A549 (cell line): ENCODE measurements at regions not wholly inside any gene's neighbourhood (a gene's known extent, or its start where the extent isn't known, plus 50 kb on each side); places are given as distances from the start of the nearest gene placed in this dataset.

Source experiments
- ATAC-seq, 2 experiments: fragments of 200-7000 bp in 1 of 2; fragments of >200 bp in 1 of 2; cut with Nextera tagmentation in 1 of 2; cut with Tn5 transposase in 1 of 2; 3 replicates each; pipeline versions ENCODE4 v1.8.0 to v1.9.1; 2018 to 2020; ENCODE audit warnings: mild to moderate bottlenecking in 1 of 2, moderate library complexity in 1 of 2
- CTCF ChIA-PET: fragments of 300-600 bp; sonication (Branson Sonifier 250); formaldehyde crosslinking; extraction: SDS; loops from one replicate; lab custom pipeline; 2021; ENCODE audit warnings: antibody characterized with exemption, inconsistent platforms; lab: Yijun Ruan, JAX
- POLR2A ChIA-PET: fragments of 350-600 bp; formaldehyde crosslinking; extraction: SDS; loops from one replicate; lab custom pipeline; 2021; ENCODE audit warnings: antibody characterized with exemption, inconsistent platforms; lab: Yijun Ruan, JAX
- DNase-seq, 2 experiments: peaks; one replicate each; pipeline versions ENCODE4 v3.0.0 to v3.0.0-alpha.2; 2011 to 2016; ENCODE audit warnings: low read depth in 1 of 2, low spot score in 1 of 2
- FAIRE-seq: peaks from 2 replicates; lab custom pipeline; 2011; peaks lifted over from hg19 to GRCh38; lab: Jason Lieb, UNC
- H3K27ac ChIP-seq, 2 experiments: fragments of >200 bp; sonication (Bioruptor Twin); formaldehyde crosslinking; 3 replicates each; pipeline ENCODE4 v1.5.1; 2016 to 2017
- H3K4me1 ChIP-seq: fragments of >200 bp; sonication (Bioruptor Twin); formaldehyde crosslinking; 3 replicates; pipeline ENCODE4 v1.6.1; 2016
- H3K4me2 ChIP-seq: fragments of >200 bp; sonication (Bioruptor Twin); formaldehyde crosslinking; 3 replicates; pipeline ENCODE4 v1.6.1; 2016
- H3K4me3 ChIP-seq: fragments of >200 bp; sonication (Bioruptor Twin); formaldehyde crosslinking; 3 replicates; pipeline ENCODE4 v1.5.1; 2016
- H3K9me3 ChIP-seq: fragments of >200 bp; sonication (Bioruptor Twin); formaldehyde crosslinking; 3 replicates; pipeline ENCODE4 v1.6.1; 2016
- BCL3 ChIP-seq: fragments of >200 bp; sonication (Bioruptor Twin); formaldehyde crosslinking; IDR thresholded peaks from 3 replicates; pipeline ENCODE4 v1.6.1; 2016
- CEBPB ChIP-seq, 2 experiments: fragments of >200 bp in 1 of 2; sonication (Bioruptor Twin) in 1 of 2; formaldehyde crosslinking in 1 of 2; IDR thresholded peaks; 2 replicates each; pipeline ENCODE4 v1.6.1; 2012 to 2016
- CHD2 ChIP-seq: fragments of 150-350 bp; IDR thresholded peaks from 2 replicates; pipeline ENCODE4 v1.6.1; 2014; ENCODE audit warnings: low read length; ENCODE audit not compliant: partially characterized antibody
- CHD4 ChIP-seq: fragments of 200-600 bp; sonication (generic); IDR thresholded peaks from 2 replicates; pipeline ENCODE4 v1.6.1; 2016; ENCODE audit warnings: antibody characterized with exemption, mild to moderate bottlenecking, borderline replicate concordance
- EHF ChIP-seq: fragments of 250-450 bp; sonication (Bioruptor Pico); IDR thresholded peaks from 2 replicates; pipeline ENCODE4 v1.5.0; 2020; ENCODE audit warnings: mild to moderate bottlenecking
- ELK1 ChIP-seq: fragments of 150-350 bp; IDR thresholded peaks from 2 replicates; pipeline ENCODE4 v1.6.1; 2014; ENCODE audit warnings: low read depth, mild to moderate bottlenecking, low read length
- FOSB ChIP-seq: fragments of 250-450 bp; sonication (Bioruptor Pico); IDR thresholded peaks from 2 replicates; pipeline ENCODE4 v1.5.0; 2020; ENCODE audit warnings: mild to moderate bottlenecking, moderate library complexity
- FOSL2 ChIP-seq, 2 experiments: fragments of 450-650 bp in 1 of 2; fragments of >200 bp in 1 of 2; sonication (Bioruptor Twin) in 1 of 2; formaldehyde crosslinking; IDR thresholded peaks; 2 replicates each; pipeline versions ENCODE4 v1.5.0 to v1.6.1; 2016 to 2020; ENCODE audit warnings: mild to moderate bottlenecking in 1 of 2, moderate library complexity in 1 of 2
- FOXS1 ChIP-seq: fragments of 250-450 bp; sonication (Bioruptor Pico); IDR thresholded peaks from 2 replicates; pipeline ENCODE4 v1.5.0; 2020; ENCODE audit warnings: mild to moderate bottlenecking, moderate library complexity
- GATA3 ChIP-seq: IDR thresholded peaks from 2 replicates; pipeline ENCODE4 v1.6.1; 2012; ENCODE audit warnings: borderline replicate concordance
- HES2 ChIP-seq: fragments of >200 bp; sonication (Bioruptor Twin); formaldehyde crosslinking; IDR thresholded peaks from 2 replicates; pipeline ENCODE4 v1.6.1; 2016
- JUN ChIP-seq, 2 experiments: fragments of >200 bp; sonication (Bioruptor Twin); formaldehyde crosslinking; IDR thresholded peaks; 2 replicates in 1 of 2; 3 replicates in 1 of 2; pipeline ENCODE4 v1.6.1; 2016 to 2017
- NPAS2 ChIP-seq: fragments of 250-450 bp; sonication (Bioruptor Pico); IDR thresholded peaks from 2 replicates; pipeline ENCODE4 v1.8.0; 2022; ENCODE audit warnings: mild to moderate bottlenecking, moderate library complexity, borderline replicate concordance
- PBX3 ChIP-seq: IDR thresholded peaks from 2 replicates; pipeline ENCODE4 v1.6.1; 2012
- PHF8 ChIP-seq: fragments of 200-600 bp; sonication (generic); IDR thresholded peaks from 2 replicates; pipeline ENCODE4 v1.6.1; 2016; ENCODE audit warnings: low read depth, mild to moderate bottlenecking, antibody characterized with exemption, moderate library complexity, borderline replicate concordance
- POLR2AphosphoS2 ChIP-seq: conservative IDR thresholded peaks from 2 replicates; pipeline ENCODE4 v1.6.1; 2012; ENCODE audit warnings: low read length, improper control_type of control experiment, inconsistent platforms
- RCOR1 ChIP-seq: fragments of 150-350 bp; IDR thresholded peaks from 2 replicates; pipeline ENCODE4 v1.6.1; 2014; ENCODE audit warnings: antibody characterized with exemption, low read length, low read depth
- REST ChIP-seq: fragments of 200-600 bp; sonication (generic); IDR thresholded peaks from 2 replicates; pipeline ENCODE4 v1.6.1; 2016; ENCODE audit warnings: antibody characterized with exemption, mild to moderate bottlenecking, moderate library complexity
- USF2 ChIP-seq: fragments of 450-650 bp; IDR thresholded peaks from 2 replicates; pipeline ENCODE4 v1.6.1; 2014; ENCODE audit warnings: antibody characterized with exemption
- ZFP36 ChIP-seq: fragments of 450-650 bp; IDR thresholded peaks from 2 replicates; pipeline ENCODE4 v1.6.1; 2014; ENCODE audit warnings: borderline replicate concordance; ENCODE audit not compliant: partially characterized antibody
- WGBS: methylation state at CpG from one replicate; pipeline ENCODE4 v1.1.6; 2017; ENCODE audit errors: missing lambda C conversion rate; 5-methylcytosine and 5-hydroxymethylcytosine counted together

GRCh38 chr1:181317261-181317930 lies 165.9 kb upstream of the CACNA1E start:
- FAIRE-seq: no peak

More at GRCh38 chr1:181317261-181317930, 165.9 kb upstream of the CACNA1E start:
- DNase-seq (no peak), ATAC-seq (peak in 1 of 2 experiments; percentile 35; a peak in 2 of 6 replicates)
- POLR2A ChIA-PET: no interaction called here
- H3K4me2 ChIP-seq: peak overlapping the region; percentile 19; the same call in 1 of the 3 replicates
- no peaks in the 10 kb centered on the region for H3K9me3 ChIP-seq
- TF ChIP-seq RCOR1: no peak
- no peak for TF ChIP-seq NPAS2
- TF ChIP-seq BCL3: no peak
- no peak for TF ChIP-seq FOXS1 (CRISPR knock-in tag)
- TF ChIP-seq FOSL2 (IDR thresholded peaks at IDR 0.05): no peak
- TF ChIP-seq FOSL2 (CRISPR knock-in tag; IDR thresholded peaks at IDR 0.05): no peak
- no peak for TF ChIP-seq CEBPB (IDR thresholded peaks at IDR 0.05)
- TF ChIP-seq FOSB (CRISPR knock-in tag): no peak
- TF ChIP-seq ZFP36: no peak
- TF ChIP-seq ELK1: no peak
- no peak for TF ChIP-seq CHD4
- no peak for TF ChIP-seq POLR2AphosphoS2
- TF ChIP-seq EHF (CRISPR knock-in tag): no peak
- TF ChIP-seq CHD2: no peak
- no peak for TF ChIP-seq PBX3
- no peak for TF ChIP-seq USF2
- TF ChIP-seq GATA3: no peak
- TF ChIP-seq HES2: no peak
- TF ChIP-seq REST: no peak
- TF ChIP-seq JUN (IDR thresholded peaks at IDR 0.05): no peak
- no peak for TF ChIP-seq PHF8
- no peak overlapping the region for H3K27ac ChIP-seq
- CTCF ChIA-PET: interaction anchor here (2.0 kb wide), 1 partner anchor 127 kb away, joined by 6 read pairs; no protein-coding TSS in a partner anchor
- H3K4me1 ChIP-seq: 0 out of 3 replicates have a peak, but pooled peaks cover 6% of the 10 kb centered on the region
- 28% methylated on average over 23 of the region's 32 CpGs for WGBS
- H3K4me3 ChIP-seq: no peak overlapping the region
